Activated naive CD8-positive, alpha-beta T cell (primary cell): ENCODE measurements at regions not wholly inside any gene's neighbourhood (a gene's known extent, or its start where the extent isn't known, plus 50 kb on each side); places are given as distances from the start of the nearest gene placed in this dataset.

Experiments
- H3K27ac Mint-ChIP-seq: one replicate; pipeline ENCODE4 v1.8.0; 2021; ENCODE audit warnings: mixed read lengths
- H3K27me3 Mint-ChIP-seq: one replicate; pipeline ENCODE4 v1.8.0; 2021; ENCODE audit warnings: mixed read lengths
- H3K36me3 Mint-ChIP-seq: one replicate; pipeline ENCODE4 v1.8.0; 2021; ENCODE audit warnings: mixed read lengths
- H3K4me1 Mint-ChIP-seq: one replicate; pipeline ENCODE4 v1.8.0; 2021; ENCODE audit warnings: low read depth, mixed read lengths
- H3K4me3 Mint-ChIP-seq: one replicate; pipeline ENCODE4 v1.8.0; 2021; ENCODE audit warnings: mild to moderate bottlenecking, mixed read lengths
- H3K9me3 Mint-ChIP-seq: one replicate; pipeline ENCODE4 v1.8.0; 2021; ENCODE audit warnings: low read depth, mixed read lengths

DNA sequence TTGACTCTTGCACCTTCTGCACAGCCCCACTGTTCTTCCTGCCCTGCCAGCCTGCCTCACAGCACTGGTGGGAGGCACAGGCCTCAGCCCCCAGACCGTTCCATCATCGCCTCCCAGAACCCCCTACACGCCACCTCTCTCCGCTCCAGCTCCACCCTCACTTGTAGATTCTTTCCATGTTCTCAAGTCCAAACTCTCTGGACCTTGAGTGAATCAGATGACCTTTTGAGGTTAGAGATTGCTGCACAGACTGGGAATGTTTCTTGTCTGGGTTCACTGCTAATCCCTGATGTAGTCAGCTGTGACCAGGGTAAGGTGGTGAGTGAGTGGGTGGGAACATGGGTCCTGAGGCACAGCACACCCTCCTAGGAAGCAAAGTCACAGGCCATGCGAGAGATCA, 272.4 kb downstream of the IRF8 start:
- Mint-ChIP-seq H3K9me3 (peaks cover 4% of the 10 kb centered on the region), H3K36me3 (no peaks in the 10 kb centered on the region), H3K4me1 (no peaks in the 10 kb centered on the region), H3K27me3 (peaks cover 20% of the 10 kb centered on the region), H3K4me3 (no peak overlapping the region), H3K27ac (no peak overlapping the region)

GRCh38 chr16:86175816-86176215, 276.9 kb downstream of the IRF8 start:
- Mint-ChIP-seq H3K4me3 (no peak overlapping the region), H3K9me3 (no peaks in the 10 kb centered on the region), H3K27me3 (peaks cover 20% of the 10 kb centered on the region), H3K27ac (no peak overlapping the region), H3K36me3 (no peaks in the 10 kb centered on the region), H3K4me1 (no peaks in the 10 kb centered on the region)

- Mint-ChIP-seq H3K27me3 (peaks cover 17% of the 10 kb centered on the region), H3K36me3 (no peaks in the 10 kb centered on the region), H3K9me3 (no peaks in the 10 kb centered on the region), H3K4me3 (no peak overlapping the region), H3K4me1 (no peaks in the 10 kb centered on the region), H3K27ac (no peak overlapping the region)
Measured at GRCh38 chr16:86176462-86176861, 277.5 kb downstream of the IRF8 start.

DNA sequence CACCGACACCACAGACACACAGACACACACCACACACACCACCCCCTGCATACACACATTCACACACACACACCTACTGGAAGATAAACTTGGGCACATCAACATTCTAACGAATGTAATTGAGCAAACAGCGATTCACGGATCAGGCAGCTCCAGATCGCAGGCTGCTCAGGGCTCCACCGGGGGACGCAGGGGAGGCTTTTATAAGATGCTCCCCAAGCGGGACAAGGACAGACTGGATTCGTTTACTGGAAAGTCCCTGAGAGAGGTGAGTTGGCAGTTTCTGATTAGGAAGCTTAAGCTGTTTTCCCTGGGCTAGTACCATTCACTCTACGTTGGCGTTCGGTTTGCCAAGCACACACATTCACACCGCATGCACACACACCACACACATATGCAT, 281.3 kb downstream of the IRF8 start:
- no peaks in the 10 kb centered on the region for H3K9me3 Mint-ChIP-seq
- H3K36me3 Mint-ChIP-seq, result no peaks in the 10 kb centered on the region
- H3K4me1 Mint-ChIP-seq, result no peaks in the 10 kb centered on the region
- peaks cover 2% of the 10 kb centered on the region for H3K27me3 Mint-ChIP-seq
- no peak overlapping the region for H3K4me3 Mint-ChIP-seq
- H3K27ac Mint-ChIP-seq, result no peak overlapping the region

DNA sequence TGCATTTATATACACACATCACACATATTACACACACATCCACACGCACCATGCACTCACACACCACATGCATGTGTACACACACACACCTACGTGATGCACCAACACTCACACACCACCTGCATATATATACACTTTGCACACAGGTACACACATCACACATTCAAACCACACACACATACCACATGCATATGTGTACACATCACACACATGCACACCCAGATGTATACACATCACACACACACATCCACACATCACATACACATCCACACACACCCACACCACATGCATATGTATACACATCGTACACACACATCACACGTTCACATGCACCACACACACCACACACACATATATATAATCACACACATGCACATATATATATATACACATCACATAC, 281.8 kb downstream of the IRF8 start:
- Mint-ChIP-seq H3K9me3 (no peaks in the 10 kb centered on the region), H3K27ac (no peak overlapping the region), H3K4me1 (no peaks in the 10 kb centered on the region), H3K36me3 (no peaks in the 10 kb centered on the region), H3K4me3 (no peak overlapping the region), H3K27me3 (peaks cover 2% of the 10 kb centered on the region)

DNA sequence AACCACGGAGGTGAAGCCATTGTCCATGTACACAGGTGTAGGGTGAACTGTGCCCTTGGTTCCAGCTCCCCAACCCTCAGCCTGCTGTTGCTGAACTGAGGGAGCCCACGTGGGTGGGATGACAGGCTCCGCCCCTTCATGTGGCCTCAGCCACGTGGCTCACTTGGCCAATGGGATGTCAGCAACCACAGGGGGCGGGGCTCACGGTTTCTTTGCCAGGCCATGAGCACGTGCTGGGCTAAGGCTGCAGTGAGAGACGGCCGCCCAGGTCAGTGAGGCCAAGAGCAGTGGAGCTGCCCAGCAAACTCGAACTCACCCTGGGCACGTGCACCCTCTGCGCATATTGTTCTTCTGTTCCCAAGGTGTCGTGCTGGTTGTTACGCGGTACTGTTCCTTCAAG, 282.6 kb downstream of the IRF8 start:
- H3K27me3 Mint-ChIP-seq, result peaks cover 2% of the 10 kb centered on the region

DNA sequence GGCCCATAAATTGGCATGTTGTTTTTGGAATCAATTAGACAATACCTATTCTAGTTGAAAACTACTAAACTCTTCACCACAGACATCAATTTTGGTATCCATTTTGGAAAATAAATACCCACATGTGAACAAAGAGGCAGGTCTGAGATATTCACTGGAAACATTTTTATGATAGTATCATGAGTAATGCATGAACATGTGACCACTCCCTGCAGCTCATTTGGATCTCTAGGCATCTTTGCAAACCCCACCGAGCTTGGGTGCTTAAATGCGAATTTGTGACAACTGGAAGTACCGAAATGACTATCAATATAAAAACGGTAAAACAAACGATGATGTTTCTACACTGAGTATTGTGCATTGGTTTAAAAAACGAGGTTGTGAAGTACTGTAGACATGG, 285.2 kb downstream of the IRF8 start:
- Mint-ChIP-seq H3K27me3 (no peaks in the 10 kb centered on the region), H3K4me1 (no peaks in the 10 kb centered on the region), H3K27ac (no peak overlapping the region), H3K36me3 (no peaks in the 10 kb centered on the region), H3K4me3 (no peak overlapping the region), H3K9me3 (no peaks in the 10 kb centered on the region)

More for the DNA sequence above, 282.6 kb downstream of the IRF8 start:
- H3K27ac Mint-ChIP-seq, result no peak overlapping the region
- no peaks in the 10 kb centered on the region for H3K9me3 Mint-ChIP-seq
- no peaks in the 10 kb centered on the region for H3K36me3 Mint-ChIP-seq
- no peaks in the 10 kb centered on the region for H3K4me1 Mint-ChIP-seq
- H3K4me3 Mint-ChIP-seq, result no peak overlapping the region

- no peaks in the 10 kb centered on the region for H3K27me3 Mint-ChIP-seq
- H3K4me1 Mint-ChIP-seq, result no peaks in the 10 kb centered on the region
- no peak overlapping the region for H3K4me3 Mint-ChIP-seq
- H3K9me3 Mint-ChIP-seq, result no peaks in the 10 kb centered on the region
- H3K27ac Mint-ChIP-seq, result no peak overlapping the region
- no peaks in the 10 kb centered on the region for H3K36me3 Mint-ChIP-seq
Measured at GRCh38 chr16:86185089-86185488, 286.1 kb downstream of the IRF8 start.

GRCh38 chr16:86186313-86186712, 287.4 kb downstream of the IRF8 start:
- no peaks in the 10 kb centered on the region for H3K4me1 Mint-ChIP-seq
- no peak overlapping the region for H3K27ac Mint-ChIP-seq
- no peaks in the 10 kb centered on the region for H3K36me3 Mint-ChIP-seq
- H3K9me3 Mint-ChIP-seq, result no peaks in the 10 kb centered on the region
- peaks cover 6% of the 10 kb centered on the region for H3K27me3 Mint-ChIP-seq
- H3K4me3 Mint-ChIP-seq, result no peak overlapping the region

- Mint-ChIP-seq H3K4me3 (no peak overlapping the region), H3K9me3 (no peaks in the 10 kb centered on the region), H3K27me3 (peaks cover 20% of the 10 kb centered on the region), H3K27ac (no peak overlapping the region), H3K4me1 (no peaks in the 10 kb centered on the region), H3K36me3 (no peaks in the 10 kb centered on the region)
Measured at GRCh38 chr16:86189934-86190333, 291.0 kb downstream of the IRF8 start.

- Mint-ChIP-seq H3K36me3 (no peaks in the 10 kb centered on the region), H3K4me3 (no peak overlapping the region), H3K9me3 (no peaks in the 10 kb centered on the region), H3K27me3 (peaks cover 29% of the 10 kb centered on the region), H3K4me1 (no peaks in the 10 kb centered on the region), H3K27ac (no peak overlapping the region)
Measured at GRCh38 chr16:86191663-86192062, 292.7 kb downstream of the IRF8 start.

- Mint-ChIP-seq H3K36me3 (no peaks in the 10 kb centered on the region), H3K9me3 (no peaks in the 10 kb centered on the region), H3K4me3 (no peak overlapping the region), H3K27me3 (peaks cover 36% of the 10 kb centered on the region), H3K4me1 (no peaks in the 10 kb centered on the region), H3K27ac (no peak overlapping the region)
Measured at GRCh38 chr16:86193528-86194193, 294.7 kb downstream of the IRF8 start.

DNA sequence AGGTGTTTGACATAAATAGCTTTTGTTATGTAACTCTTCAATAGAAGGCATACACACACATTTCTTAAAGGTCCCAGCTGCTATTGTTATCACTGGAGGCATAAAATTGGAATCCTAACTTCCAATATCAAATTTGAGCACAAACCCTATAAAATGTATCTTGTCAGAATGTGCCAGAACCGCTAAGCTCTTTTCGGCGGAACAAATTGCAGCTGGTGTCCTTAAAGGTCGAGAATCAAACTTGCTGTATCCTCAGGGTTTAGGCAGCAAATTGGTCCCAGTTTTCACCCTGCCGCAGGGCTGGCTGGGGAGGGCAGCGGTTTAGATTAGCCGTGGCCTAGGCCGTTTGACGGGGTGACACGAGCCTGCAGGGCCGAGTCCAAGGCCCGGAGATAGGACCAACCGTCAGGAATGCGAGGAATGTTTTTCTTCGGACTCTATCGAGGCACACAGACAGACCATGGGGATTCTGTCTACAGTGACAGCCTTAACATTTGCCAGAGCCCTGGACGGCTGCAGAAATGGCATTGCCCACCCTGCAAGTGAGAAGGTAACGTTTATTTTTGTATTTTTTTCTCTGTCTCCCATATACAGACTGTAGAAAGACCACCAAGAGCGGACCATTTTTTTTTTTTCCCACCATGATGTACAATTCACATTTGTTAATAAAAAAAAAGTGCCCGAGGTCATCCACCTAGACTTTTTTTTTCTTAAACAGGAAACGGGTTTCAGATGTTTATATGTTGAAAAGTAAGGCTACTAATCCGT, 297.1 kb downstream of the IRF8 start:
- H3K36me3 Mint-ChIP-seq, result no peaks in the 10 kb centered on the region
- H3K27ac Mint-ChIP-seq, result no peak overlapping the region
- peaks cover 48% of the 10 kb centered on the region for H3K27me3 Mint-ChIP-seq
- H3K4me3 Mint-ChIP-seq, result no peak overlapping the region
- H3K4me1 Mint-ChIP-seq, result no peaks in the 10 kb centered on the region
- no peaks in the 10 kb centered on the region for H3K9me3 Mint-ChIP-seq

DNA sequence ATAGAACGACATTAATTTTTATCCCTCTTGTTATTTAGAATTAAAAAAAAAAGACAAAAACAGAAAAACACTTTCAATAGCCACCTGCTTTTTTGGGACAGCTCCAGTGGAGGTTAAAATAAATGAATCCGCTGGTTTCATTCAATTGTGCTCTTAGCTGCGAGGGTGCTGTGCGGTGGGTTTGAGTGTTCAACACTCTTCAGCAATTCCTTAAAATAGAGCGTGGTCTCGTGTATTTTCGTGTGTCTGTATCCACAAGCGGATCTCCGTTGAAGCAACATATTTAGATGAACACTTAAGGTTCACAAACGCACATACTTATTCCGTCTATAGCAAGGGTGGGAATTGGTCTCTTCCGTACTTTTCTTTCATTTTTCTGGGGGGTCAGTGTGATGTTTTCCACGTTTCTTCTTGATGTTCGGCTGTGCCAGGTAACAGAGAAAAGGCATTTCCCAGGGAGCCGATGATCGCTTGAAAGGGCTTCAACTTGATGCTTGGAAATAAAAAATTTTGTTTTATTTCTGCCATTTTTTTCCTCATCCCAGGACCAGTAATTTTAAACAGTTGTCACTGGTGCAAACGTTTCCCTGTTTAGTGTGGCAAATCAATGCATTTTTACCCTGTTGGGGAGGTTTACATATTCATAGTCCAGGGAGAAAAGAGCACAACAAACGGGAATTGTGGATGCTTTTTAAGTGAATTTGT, 297.9 kb downstream of the IRF8 start:
- H3K9me3 Mint-ChIP-seq, result no peaks in the 10 kb centered on the region
- peaks cover 46% of the 10 kb centered on the region for H3K27me3 Mint-ChIP-seq
- H3K27ac Mint-ChIP-seq, result no peak overlapping the region
- no peaks in the 10 kb centered on the region for H3K4me1 Mint-ChIP-seq
- H3K36me3 Mint-ChIP-seq, result no peaks in the 10 kb centered on the region
- no peak overlapping the region for H3K4me3 Mint-ChIP-seq
